ENCODE measurements at regions not wholly inside any gene's neighbourhood (a gene's known extent, or its start where the extent isn't known, plus 50 kb on each side); places are given as distances from the start of the nearest gene placed in this dataset.

DNA sequence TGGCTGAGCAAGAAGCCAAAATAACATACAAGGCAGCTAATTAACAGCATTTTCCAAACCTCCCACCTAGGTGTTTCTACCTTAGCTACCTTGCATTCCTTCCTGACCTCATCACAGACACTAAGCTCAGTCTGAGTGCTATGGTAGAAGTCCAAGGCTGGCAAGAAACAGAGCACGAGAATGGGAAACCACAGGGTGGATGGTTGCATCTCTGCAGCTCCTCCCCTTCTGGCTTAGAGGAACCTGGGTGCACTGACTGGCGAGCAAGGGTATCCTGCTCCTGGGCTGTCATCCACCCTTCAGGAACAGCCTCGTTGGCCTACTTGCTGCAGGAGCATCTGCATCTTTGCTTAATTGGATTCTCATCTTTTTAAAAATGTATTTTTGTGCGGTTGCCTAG lies 73.1 kb upstream of the KIRREL3 start:
- Histone ChIP-seq H3K9me3 (replicated peaks; ENCODE audit: control insufficient read depth, insufficient read depth, low read length) (no peaks in the 10 kb centered on the region), H3K79me2 (ENCODE audit: control insufficient read depth, insufficient read depth, low read length) (no peaks in the 10 kb centered on the region), H3K4me1 (ENCODE audit: control insufficient read depth, extremely low read depth, insufficient read depth, low read length) (no peaks in the 10 kb centered on the region), H3K27ac (ENCODE audit: insufficient read depth, low read depth, low read length) (no peak overlapping the region), H3K4me2 (ENCODE audit: insufficient read depth, low read length) (no peak overlapping the region), H3K9ac (replicated peaks; ENCODE audit: extremely low read depth, insufficient read depth, low read length) (no peak overlapping the region), H4K20me1 (replicated peaks; ENCODE audit: control insufficient read depth, extremely low read depth, insufficient read depth, low read length) (no peaks in the 10 kb centered on the region), H3K27me3 (ENCODE audit: control insufficient read depth in 2 of 2, insufficient read depth in 2 of 2, low read length in 2 of 2) (no peaks in the 10 kb centered on the region), H3K4me3 (replicated peaks in 1 of 3; ENCODE audit: insufficient read depth in 1 of 3, low read depth in 1 of 3, low read length in 3 of 3) (no peak overlapping the region), H3K9me1 (replicated peaks; ENCODE audit: control insufficient read depth, extremely low read depth, insufficient read depth, low read length) (no peaks in the 10 kb centered on the region), H2AFZ (ENCODE audit: low read depth, low read length) (no peak overlapping the region), H3K36me3 (ENCODE audit: control insufficient read depth in 2 of 2, extremely low read depth in 1 of 2, insufficient read depth in 2 of 2, low read length in 2 of 2) (no peaks in the 10 kb centered on the region)
- BruUV-seq (replicated peaks): no TSS peak
- CTCF ChIA-PET: no interaction called here
- intact Hi-C loops (cut with micrococcal nuclease): no loop called here
- dilution Hi-C loops (cut with MboI; ENCODE audit: extremely low pct_ligation_motif_present, low sequenced_read_pairs): no loop called here
- FAIRE-seq (no peak), DNase-seq (ENCODE audit: low read depth, low spot score) (no peak)
- POLR2A ChIA-PET: no interaction called here
- TF ChIP-seq, protein P1, sequence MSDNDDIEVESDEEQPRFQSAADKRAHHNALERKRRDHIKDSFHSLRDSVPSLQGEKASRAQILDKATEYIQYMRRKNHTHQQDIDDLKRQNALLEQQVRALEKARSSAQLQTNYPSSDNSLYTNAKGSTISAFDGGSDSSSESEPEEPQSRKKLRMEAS (IDR thresholded peaks at IDR 0.05; ENCODE audit: insufficient read depth, insufficient read length): no peak
- TF ChIP-seq POLR2AphosphoS5 (IDR thresholded peaks at IDR 0.05; ENCODE audit: insufficient read depth, low read depth, low read length) (no peak), CTCF (IDR thresholded peaks at IDR 0.05; ENCODE audit: extremely low read depth in 1 of 2, insufficient read depth in 1 of 2, low read depth in 1 of 2, low read length in 2 of 2) (no peak), MYC (IDR thresholded peaks at IDR 0.05; ENCODE audit: low read depth, low read length) (no peak), JUN (IDR thresholded peaks at IDR 0.05; ENCODE audit: borderline replicate concordance, insufficient read depth, insufficient read length, low read depth) (no peak), GATA2 (IDR thresholded peaks at IDR 0.05; ENCODE audit: insufficient read depth, insufficient read length, low read depth, low read length) (no peak), POLR2A (IDR thresholded peaks at IDR 0.05; ENCODE audit: low read depth, low read length) (no peak), FOS (IDR thresholded peaks at IDR 0.05; ENCODE audit: borderline replicate concordance, insufficient read depth, low read length) (no peak), EZH2 (IDR thresholded peaks at IDR 0.05; ENCODE audit: borderline replicate concordance, low read depth, low read length, severe bottlenecking) (no peak)

Measured in endothelial cell of umbilical vein (primary cell).